ENCODE measurements at regions not wholly inside any gene's neighbourhood (a gene's known extent, or its start where the extent isn't known, plus 50 kb on each side); places are given as distances from the start of the nearest gene placed in this dataset.
"Not testable (repeated sequence)": the region's sequence is repeated elsewhere in the genome, so short reads cannot be mapped to it uniquely, and the experiment has no call there.

- no peak for DNase-seq (ENCODE audit: low spot score)
- H3K27ac ChIP-seq: no peak overlapping the region
- no peak for ATAC-seq (ENCODE audit: insufficient number of reproducible peaks, low FRiP score, low read depth)
- no peaks in the 10 kb centered on the region for H3K36me3 ChIP-seq
- no peaks in the 10 kb centered on the region for H3K4me1 ChIP-seq (ENCODE audit: control insufficient read depth in 1 of 2, low read depth in 2 of 2)
- H3K4me3 ChIP-seq: no peak overlapping the region
- no peaks in the 10 kb centered on the region for H3K27me3 ChIP-seq (replicated peaks; ENCODE audit: insufficient read depth)
- H3K9me3 ChIP-seq: no peaks in the 10 kb centered on the region
- TF ChIP-seq CTCF (IDR thresholded peaks at IDR 0.05): no peak
These were observed 67.9 kb upstream of the UNC13C start for GRCh38 chr15:53910236-53910849.

GRCh38 chr15:53903129-53903528 is 75.1 kb upstream of the UNC13C start:
- no peaks in the 10 kb centered on the region for H3K27me3 ChIP-seq (replicated peaks; ENCODE audit: insufficient read depth)
- no peak overlapping the region for H3K27ac ChIP-seq
- no peaks in the 10 kb centered on the region for H3K4me1 ChIP-seq (ENCODE audit: control insufficient read depth in 1 of 2, low read depth in 2 of 2)
- no peak overlapping the region for H3K4me3 ChIP-seq
- no peaks in the 10 kb centered on the region for H3K9me3 ChIP-seq
- no peaks in the 10 kb centered on the region for H3K36me3 ChIP-seq
- no peak for TF ChIP-seq CTCF (IDR thresholded peaks at IDR 0.05)
- ATAC-seq (ENCODE audit: insufficient number of reproducible peaks, low FRiP score, low read depth): no peak
- no peak for DNase-seq (ENCODE audit: low spot score)

GRCh38 chr15:53893468-53893867 is 84.8 kb upstream of the UNC13C start:
- not testable (repeated sequence) for H3K36me3 ChIP-seq; DNase-seq (ENCODE audit: low spot score); H3K4me1 ChIP-seq (ENCODE audit: control insufficient read depth in 1 of 2, low read depth in 2 of 2); H3K27ac ChIP-seq; ATAC-seq (ENCODE audit: insufficient number of reproducible peaks, low FRiP score, low read depth); H3K4me3 ChIP-seq; H3K27me3 ChIP-seq (replicated peaks; ENCODE audit: insufficient read depth); H3K9me3 ChIP-seq

GRCh38 chr15:53891862-53892261 is 86.4 kb upstream of the UNC13C start:
- DNase-seq (ENCODE audit: low spot score); H3K36me3 ChIP-seq; H3K9me3 ChIP-seq; H3K27me3 ChIP-seq (replicated peaks; ENCODE audit: insufficient read depth); H3K4me3 ChIP-seq; ATAC-seq (ENCODE audit: insufficient number of reproducible peaks, low FRiP score, low read depth); H3K27ac ChIP-seq; H3K4me1 ChIP-seq (ENCODE audit: control insufficient read depth in 1 of 2, low read depth in 2 of 2): not testable (repeated sequence)

- Histone ChIP-seq H3K27me3 (replicated peaks; ENCODE audit: insufficient read depth) (no peaks in the 10 kb centered on the region), H3K9me3 (no peaks in the 10 kb centered on the region), H3K4me3 (no peak overlapping the region), H3K36me3 (no peaks in the 10 kb centered on the region), H3K4me1 (ENCODE audit: control insufficient read depth in 1 of 2, low read depth in 2 of 2) (no peaks in the 10 kb centered on the region), H3K27ac (no peak overlapping the region)
- TF ChIP-seq CTCF (IDR thresholded peaks at IDR 0.05): no peak
- DNase-seq (ENCODE audit: low spot score) (no peak), ATAC-seq (ENCODE audit: insufficient number of reproducible peaks, low FRiP score, low read depth) (no peak)
These were observed 93.8 kb upstream of the UNC13C start for GRCh38 chr15:53884441-53884840.

- Histone ChIP-seq H3K27ac (no peak overlapping the region), H3K9me3 (no peaks in the 10 kb centered on the region), H3K27me3 (replicated peaks; ENCODE audit: insufficient read depth) (no peaks in the 10 kb centered on the region), H3K4me3 (no peak overlapping the region), H3K36me3 (no peaks in the 10 kb centered on the region), H3K4me1 (ENCODE audit: control insufficient read depth in 1 of 2, low read depth in 2 of 2) (no peaks in the 10 kb centered on the region)
- ATAC-seq (ENCODE audit: insufficient number of reproducible peaks, low FRiP score, low read depth) (no peak), DNase-seq (ENCODE audit: low spot score) (no peak)
- TF ChIP-seq CTCF (IDR thresholded peaks at IDR 0.05): no peak
These were observed 95.9 kb upstream of the UNC13C start for GRCh38 chr15:53882311-53882710.
